Suprapubic skin (tissue), 4 donors: ENCODE measurements at regions not wholly inside any gene's neighbourhood (a gene's known extent, or its start where the extent isn't known, plus 50 kb on each side); places are given as distances from the start of the nearest gene placed in this dataset.

ENCODE experiments used
- POLR2A ChIP-seq, 2 donors: fragments of 450-650 bp; IDR thresholded peaks; one replicate each; pipeline ENCODE4 v1.6.1; 2017; ENCODE audit warnings: antibody characterized with exemption in 2 of 2, mild to moderate bottlenecking in 2 of 2, moderate library complexity in 2 of 2
- POLR2AphosphoS5 ChIP-seq, 3 donors: sonication (generic); formaldehyde crosslinking; IDR thresholded peaks; one replicate each; pipeline ENCODE4 v1.6.1; 2017; ENCODE audit warnings: antibody characterized with exemption in 3 of 3
- TF ChIP-seq, protein P1 (sequence below), 2 donors: fragments of 200-600 bp in 1 of 2; fragments of 450-650 bp in 1 of 2; sonication (generic) in 1 of 2; IDR thresholded peaks; one replicate each; pipeline ENCODE4 v1.5.1; 2016 to 2019; ENCODE audit warnings: antibody characterized with exemption in 2 of 2, mild to moderate bottlenecking in 1 of 2, moderate library complexity in 1 of 2

- TF ChIP-seq, protein P1, sequence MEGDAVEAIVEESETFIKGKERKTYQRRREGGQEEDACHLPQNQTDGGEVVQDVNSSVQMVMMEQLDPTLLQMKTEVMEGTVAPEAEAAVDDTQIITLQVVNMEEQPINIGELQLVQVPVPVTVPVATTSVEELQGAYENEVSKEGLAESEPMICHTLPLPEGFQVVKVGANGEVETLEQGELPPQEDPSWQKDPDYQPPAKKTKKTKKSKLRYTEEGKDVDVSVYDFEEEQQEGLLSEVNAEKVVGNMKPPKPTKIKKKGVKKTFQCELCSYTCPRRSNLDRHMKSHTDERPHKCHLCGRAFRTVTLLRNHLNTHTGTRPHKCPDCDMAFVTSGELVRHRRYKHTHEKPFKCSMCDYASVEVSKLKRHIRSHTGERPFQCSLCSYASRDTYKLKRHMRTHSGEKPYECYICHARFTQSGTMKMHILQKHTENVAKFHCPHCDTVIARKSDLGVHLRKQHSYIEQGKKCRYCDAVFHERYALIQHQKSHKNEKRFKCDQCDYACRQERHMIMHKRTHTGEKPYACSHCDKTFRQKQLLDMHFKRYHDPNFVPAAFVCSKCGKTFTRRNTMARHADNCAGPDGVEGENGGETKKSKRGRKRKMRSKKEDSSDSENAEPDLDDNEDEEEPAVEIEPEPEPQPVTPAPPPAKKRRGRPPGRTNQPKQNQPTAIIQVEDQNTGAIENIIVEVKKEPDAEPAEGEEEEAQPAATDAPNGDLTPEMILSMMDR (IDR thresholded peaks at IDR 0.05), result no peak
- TF ChIP-seq POLR2AphosphoS5 (IDR thresholded peaks at IDR 0.05) (no peak), POLR2A (IDR thresholded peaks at IDR 0.05) (no peak)
These were observed 813.6 kb upstream of the MIR17HG start for GRCh38 chr13:90533866-90534265.
